GM23338 (cell line): ENCODE measurements at regions not wholly inside any gene's neighbourhood (a gene's known extent, or its start where the extent isn't known, plus 50 kb on each side); places are given as distances from the start of the nearest gene placed in this dataset.

Source experiments
- ATAC-seq: fragments of 200-7000 bp; cut with Tn5 transposase; 3 replicates; pipeline ENCODE4 v1.9.1; 2020
- DNase-seq: peaks from one replicate; pipeline ENCODE4 v3.0.0-alpha.2; 2015; ENCODE audit warnings: low spot score
- H2AFZ ChIP-seq: fragments of 200-600 bp; sonication (generic); 2 replicates; pipeline ENCODE4 v1.8.0; 2016; ENCODE audit warnings: antibody characterized with exemption, mild to moderate bottlenecking, moderate library complexity
- H3F3A ChIP-seq: fragments of 200-600 bp; sonication (generic); replicated peaks from 2 replicates; pipeline ENCODE4 v1.8.0; 2017; ENCODE audit warnings: antibody characterized with exemption, mixed run types, low read depth
- H3K27ac ChIP-seq: fragments of 200-600 bp; sonication (generic); 2 replicates; pipeline ENCODE4 v1.6.1; 2016; ENCODE audit warnings: low read depth
- H3K27me3 ChIP-seq: fragments of 200-600 bp; sonication (generic); 2 replicates; pipeline ENCODE4 v1.8.0; 2016; ENCODE audit warnings: mild to moderate bottlenecking, mixed run types, moderate library complexity; ENCODE audit not compliant: insufficient read depth
- H3K36me3 ChIP-seq: fragments of 200-600 bp; sonication (generic); 2 replicates; pipeline ENCODE4 v1.8.0; 2016; ENCODE audit warnings: mild to moderate bottlenecking; ENCODE audit not compliant: insufficient read depth
- H3K4me1 ChIP-seq: fragments of 200-600 bp; sonication (generic); 2 replicates; pipeline ENCODE4 v1.8.0; 2016; ENCODE audit warnings: mild to moderate bottlenecking, moderate library complexity; ENCODE audit not compliant: insufficient read depth
- H3K4me2 ChIP-seq: fragments of 200-600 bp; sonication (generic); 2 replicates; pipeline ENCODE4 v1.7.1; 2017; ENCODE audit warnings: mixed run types
- H3K4me3 ChIP-seq: fragments of 200-600 bp; sonication (generic); 2 replicates; pipeline ENCODE4 v1.6.1; 2016; ENCODE audit warnings: mixed run types
- H3K79me2 ChIP-seq: fragments of 200-600 bp; sonication (generic); replicated peaks from 2 replicates; pipeline ENCODE4 v1.8.0; 2017; ENCODE audit warnings: mild to moderate bottlenecking; ENCODE audit not compliant: insufficient read depth
- H3K9me2 ChIP-seq: fragments of 200-600 bp; sonication (generic); 2 replicates; pipeline ENCODE4 v1.8.0; 2017; ENCODE audit not compliant: insufficient read depth
- H4K20me1 ChIP-seq: fragments of 200-600 bp; sonication (generic); replicated peaks from 2 replicates; pipeline ENCODE4 v1.8.0; 2017; ENCODE audit warnings: mild to moderate bottlenecking; ENCODE audit not compliant: insufficient read depth
- H3K27ac Mint-ChIP-seq: 2 replicates; pipeline ENCODE4 v1.8.0; 2020; ENCODE audit warnings: inconsistent platforms, mild to moderate bottlenecking, moderate library complexity, mixed read lengths
- H3K27me3 Mint-ChIP-seq: 3 replicates; pipeline ENCODE4 v1.8.0; 2022; ENCODE audit warnings: low read depth, mild to moderate bottlenecking, moderate library complexity, mixed read lengths, inconsistent platforms; ENCODE audit not compliant: insufficient read depth, poor library complexity
- H3K36me3 Mint-ChIP-seq: 3 replicates; pipeline ENCODE4 v1.8.0; 2021; ENCODE audit warnings: low read depth, mild to moderate bottlenecking, inconsistent platforms, moderate library complexity, mixed read lengths
- H3K4me1 Mint-ChIP-seq: 3 replicates; pipeline ENCODE4 v1.8.0; 2020; ENCODE audit warnings: mild to moderate bottlenecking, inconsistent platforms, mixed read lengths
- H3K4me3 Mint-ChIP-seq: 3 replicates; pipeline ENCODE4 v1.8.0; 2021; ENCODE audit warnings: moderate library complexity, mild to moderate bottlenecking, inconsistent platforms, mixed read lengths
- H3K9me3 Mint-ChIP-seq: 3 replicates; pipeline ENCODE4 v1.8.0; 2020; ENCODE audit warnings: moderate library complexity, mild to moderate bottlenecking, inconsistent platforms, mixed read lengths
- ETS1 ChIP-seq: IDR thresholded peaks from 2 replicates; pipeline ENCODE4 v1.6.1; 2016; ENCODE audit warnings: antibody characterized with exemption
- EZH2phosphoT487 ChIP-seq: fragments of 200-600 bp; sonication (generic); IDR thresholded peaks from one replicate; pipeline ENCODE4 v1.8.1; 2018; ENCODE audit warnings: antibody characterized with exemption; ENCODE audit not compliant: unreplicated experiment
- JUNB ChIP-seq: IDR thresholded peaks from one replicate; pipeline ENCODE4 v1.6.1; 2016; ENCODE audit warnings: antibody characterized with exemption; ENCODE audit not compliant: unreplicated experiment
- POLR2AphosphoS5 ChIP-seq: IDR thresholded peaks from 2 replicates; pipeline ENCODE4 v1.6.1; 2016; ENCODE audit warnings: antibody characterized with exemption, low read depth
- REST ChIP-seq: IDR thresholded peaks from one replicate; pipeline ENCODE4 v1.6.1; 2018; ENCODE audit warnings: antibody characterized with exemption; ENCODE audit not compliant: unreplicated experiment
- STAT1 ChIP-seq: IDR thresholded peaks from one replicate; pipeline ENCODE4 v1.6.1; 2016; ENCODE audit warnings: antibody characterized with exemption; ENCODE audit not compliant: unreplicated experiment
- ZNF331 ChIP-seq: fragments of 250-450 bp; sonication (Bioruptor Pico); IDR thresholded peaks from 2 replicates; pipeline ENCODE4 v1.5.0; 2020; ENCODE audit warnings: low read depth, mild to moderate bottlenecking, moderate library complexity
- ZNF462 ChIP-seq: fragments of 250-450 bp; sonication (Bioruptor Pico); IDR thresholded peaks from 2 replicates; pipeline ENCODE4 v1.5.0; 2020; ENCODE audit warnings: mild to moderate bottlenecking, moderate library complexity

- no peaks in the 10 kb centered on the region for H4K20me1 ChIP-seq
- H3K27ac Mint-ChIP-seq, result no peak overlapping the region
- H3K36me3 Mint-ChIP-seq, result peaks cover 5% of the 10 kb centered on the region; the same call in 2 of the 3 replicates
- H3K4me1 Mint-ChIP-seq, result no peaks in the 10 kb centered on the region
- no peak overlapping the region for H3K4me2 ChIP-seq
- no peaks in the 10 kb centered on the region for H3K4me1 ChIP-seq
- no peak for ATAC-seq
- TF ChIP-seq REST (no peak), EZH2phosphoT487 (no peak), ETS1 (no peak), JUNB (no peak), STAT1 (no peak)
- H3K27ac ChIP-seq, result no peak overlapping the region
- H3K27me3 ChIP-seq, result no peaks in the 10 kb centered on the region
- peaks cover 86% of the 10 kb centered on the region for H3K9me3 Mint-ChIP-seq
- peaks cover 3% of the 10 kb centered on the region for H3K27me3 Mint-ChIP-seq
- DNase-seq, result no peak
- no peak overlapping the region for H3K4me3 ChIP-seq
- no peak overlapping the region for H3K4me3 Mint-ChIP-seq
- H2AFZ ChIP-seq, result no peak overlapping the region
- no peaks in the 10 kb centered on the region for H3K79me2 ChIP-seq
- H3K9me2 ChIP-seq, result no peaks in the 10 kb centered on the region
- no peaks in the 10 kb centered on the region for H3K36me3 ChIP-seq
- no peaks in the 10 kb centered on the region for H3F3A ChIP-seq
These were observed 57.7 kb upstream of the KDM8 start for GRCh38 chr16:27145630-27146029.

GRCh38 chr16:27149986-27150385, 53.3 kb upstream of the KDM8 start:
- Mint-ChIP-seq H3K27me3 (peaks cover 4% of the 10 kb centered on the region), H3K4me1 (no peaks in the 10 kb centered on the region), H3K36me3 (no peaks in the 10 kb centered on the region; the same call in 1 of the 3 replicates), H3K4me3 (no peak overlapping the region), H3K27ac (no peak overlapping the region), H3K9me3 (peaks cover 63% of the 10 kb centered on the region)
- no peak overlapping the region for H3K27ac ChIP-seq
- H3K9me2 ChIP-seq, result no peaks in the 10 kb centered on the region
- H3K27me3 ChIP-seq, result no peaks in the 10 kb centered on the region
- DNase-seq (no peak), ATAC-seq (no peak)
- no peak overlapping the region for H3K4me3 ChIP-seq
- no peaks in the 10 kb centered on the region for H3K79me2 ChIP-seq
- no peak overlapping the region for H2AFZ ChIP-seq
- H3K4me2 ChIP-seq, result no peak overlapping the region
- H3K36me3 ChIP-seq, result no peaks in the 10 kb centered on the region
- H4K20me1 ChIP-seq, result no peaks in the 10 kb centered on the region
- no peaks in the 10 kb centered on the region for H3F3A ChIP-seq
- no peaks in the 10 kb centered on the region for H3K4me1 ChIP-seq
- no peak for TF ChIP-seq ETS1
- no peak for TF ChIP-seq ZNF331
- TF ChIP-seq POLR2AphosphoS5, result no peak
- TF ChIP-seq ZNF462 (CRISPR knock-in tag), result no peak
- no peak for TF ChIP-seq EZH2phosphoT487
